Ishikawa (cell line): ENCODE measurements at regions not wholly inside any gene's neighbourhood (a gene's known extent, or its start where the extent isn't known, plus 50 kb on each side); places are given as distances from the start of the nearest gene placed in this dataset.

Experiments
- YY1 ChIP-seq: IDR thresholded peaks from 2 replicates; pipeline ENCODE4 v1.6.1; 2012; ENCODE audit warnings: low read depth
- TF ChIP-seq, protein P1 (sequence below): IDR thresholded peaks from 2 replicates; pipeline ENCODE4 v1.6.1; 2012; ENCODE audit warnings: low read depth, mild to moderate bottlenecking

DNA sequence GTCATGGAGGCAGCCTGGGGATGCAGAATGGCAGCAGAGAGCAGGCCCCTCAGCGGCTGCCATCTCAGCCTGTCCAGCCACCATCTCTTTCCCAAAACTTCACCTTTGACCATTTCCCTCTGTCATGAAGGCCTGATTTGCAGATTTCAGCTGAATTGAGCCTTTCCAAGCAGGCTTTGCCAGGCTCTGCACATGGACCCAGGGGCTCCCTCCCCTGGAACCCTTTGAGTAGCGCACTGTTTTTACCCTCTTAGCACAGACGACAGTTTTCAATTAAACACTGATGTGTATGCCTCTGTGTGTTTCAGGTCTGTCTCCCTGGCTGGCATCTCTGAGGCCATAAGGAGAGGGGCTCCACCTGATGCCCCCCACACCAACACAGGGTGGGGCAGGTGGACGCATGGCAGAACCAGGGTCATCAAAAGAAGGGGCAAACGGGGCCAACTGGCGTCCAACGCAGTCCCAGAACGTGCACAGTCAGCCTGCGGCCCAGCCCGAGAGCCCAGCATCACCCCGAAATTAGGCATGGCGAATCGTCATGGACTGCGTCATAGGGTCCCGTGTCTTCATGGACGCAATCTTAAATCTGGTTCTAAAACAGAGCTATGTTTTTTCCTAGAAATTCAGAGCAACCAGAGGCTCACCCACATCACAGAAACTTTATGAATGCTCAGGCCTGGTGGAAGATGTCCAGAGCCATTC, 185.0 kb upstream of the TCERG1L start:
- TF ChIP-seq, protein P1, sequence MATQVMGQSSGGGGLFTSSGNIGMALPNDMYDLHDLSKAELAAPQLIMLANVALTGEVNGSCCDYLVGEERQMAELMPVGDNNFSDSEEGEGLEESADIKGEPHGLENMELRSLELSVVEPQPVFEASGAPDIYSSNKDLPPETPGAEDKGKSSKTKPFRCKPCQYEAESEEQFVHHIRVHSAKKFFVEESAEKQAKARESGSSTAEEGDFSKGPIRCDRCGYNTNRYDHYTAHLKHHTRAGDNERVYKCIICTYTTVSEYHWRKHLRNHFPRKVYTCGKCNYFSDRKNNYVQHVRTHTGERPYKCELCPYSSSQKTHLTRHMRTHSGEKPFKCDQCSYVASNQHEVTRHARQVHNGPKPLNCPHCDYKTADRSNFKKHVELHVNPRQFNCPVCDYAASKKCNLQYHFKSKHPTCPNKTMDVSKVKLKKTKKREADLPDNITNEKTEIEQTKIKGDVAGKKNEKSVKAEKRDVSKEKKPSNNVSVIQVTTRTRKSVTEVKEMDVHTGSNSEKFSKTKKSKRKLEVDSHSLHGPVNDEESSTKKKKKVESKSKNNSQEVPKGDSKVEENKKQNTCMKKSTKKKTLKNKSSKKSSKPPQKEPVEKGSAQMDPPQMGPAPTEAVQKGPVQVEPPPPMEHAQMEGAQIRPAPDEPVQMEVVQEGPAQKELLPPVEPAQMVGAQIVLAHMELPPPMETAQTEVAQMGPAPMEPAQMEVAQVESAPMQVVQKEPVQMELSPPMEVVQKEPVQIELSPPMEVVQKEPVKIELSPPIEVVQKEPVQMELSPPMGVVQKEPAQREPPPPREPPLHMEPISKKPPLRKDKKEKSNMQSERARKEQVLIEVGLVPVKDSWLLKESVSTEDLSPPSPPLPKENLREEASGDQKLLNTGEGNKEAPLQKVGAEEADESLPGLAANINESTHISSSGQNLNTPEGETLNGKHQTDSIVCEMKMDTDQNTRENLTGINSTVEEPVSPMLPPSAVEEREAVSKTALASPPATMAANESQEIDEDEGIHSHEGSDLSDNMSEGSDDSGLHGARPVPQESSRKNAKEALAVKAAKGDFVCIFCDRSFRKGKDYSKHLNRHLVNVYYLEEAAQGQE = no peak
- TF ChIP-seq YY1 = no peak
